ENCODE measurements at regions not wholly inside any gene's neighbourhood (a gene's known extent, or its start where the extent isn't known, plus 50 kb on each side); places are given as distances from the start of the nearest gene placed in this dataset.

DNA sequence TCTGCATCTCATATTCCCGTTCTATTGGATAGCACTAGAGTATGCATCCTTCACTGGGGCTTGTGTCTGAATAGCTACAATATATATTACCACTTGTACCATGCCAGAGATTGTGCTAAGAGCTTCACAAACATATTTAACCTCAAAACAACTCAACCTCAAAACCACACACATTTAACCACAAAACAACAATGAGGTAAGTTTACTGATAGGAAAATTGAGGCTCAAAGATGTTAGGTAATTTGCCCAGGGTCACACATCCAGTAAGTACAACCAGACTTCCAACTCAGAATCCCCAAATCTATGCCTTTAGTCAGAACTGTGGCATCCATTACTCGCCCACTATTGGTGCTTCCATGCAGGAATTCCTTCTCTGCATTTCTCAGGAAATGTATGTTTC lies 220.0 kb downstream of the FAM43A start:
- no peaks in the 10 kb centered on the region for H3K9me3 ChIP-seq
- TF ChIP-seq, protein P1, sequence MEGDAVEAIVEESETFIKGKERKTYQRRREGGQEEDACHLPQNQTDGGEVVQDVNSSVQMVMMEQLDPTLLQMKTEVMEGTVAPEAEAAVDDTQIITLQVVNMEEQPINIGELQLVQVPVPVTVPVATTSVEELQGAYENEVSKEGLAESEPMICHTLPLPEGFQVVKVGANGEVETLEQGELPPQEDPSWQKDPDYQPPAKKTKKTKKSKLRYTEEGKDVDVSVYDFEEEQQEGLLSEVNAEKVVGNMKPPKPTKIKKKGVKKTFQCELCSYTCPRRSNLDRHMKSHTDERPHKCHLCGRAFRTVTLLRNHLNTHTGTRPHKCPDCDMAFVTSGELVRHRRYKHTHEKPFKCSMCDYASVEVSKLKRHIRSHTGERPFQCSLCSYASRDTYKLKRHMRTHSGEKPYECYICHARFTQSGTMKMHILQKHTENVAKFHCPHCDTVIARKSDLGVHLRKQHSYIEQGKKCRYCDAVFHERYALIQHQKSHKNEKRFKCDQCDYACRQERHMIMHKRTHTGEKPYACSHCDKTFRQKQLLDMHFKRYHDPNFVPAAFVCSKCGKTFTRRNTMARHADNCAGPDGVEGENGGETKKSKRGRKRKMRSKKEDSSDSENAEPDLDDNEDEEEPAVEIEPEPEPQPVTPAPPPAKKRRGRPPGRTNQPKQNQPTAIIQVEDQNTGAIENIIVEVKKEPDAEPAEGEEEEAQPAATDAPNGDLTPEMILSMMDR (IDR thresholded peaks at IDR 0.05): no peak
- no peak for DNase-seq

DNA sequence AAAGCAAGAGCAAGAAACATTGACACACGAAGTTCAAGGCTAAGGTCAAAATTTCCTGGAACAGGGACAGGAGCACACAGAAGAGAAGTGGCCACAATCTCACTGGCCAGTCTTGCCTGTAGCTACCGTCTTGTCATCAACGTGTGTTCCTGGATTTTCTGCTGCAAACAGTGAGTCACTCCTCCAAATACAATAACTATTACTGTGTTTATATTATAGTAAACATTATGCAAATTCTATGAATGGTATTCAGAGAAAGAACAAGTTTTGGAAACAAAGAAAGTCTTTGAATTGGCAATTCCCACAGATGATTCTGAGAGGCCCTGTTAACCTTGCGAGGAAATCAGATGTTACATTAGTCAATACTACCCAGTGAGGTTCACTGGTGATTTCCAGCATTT lies 220.5 kb downstream of the FAM43A start:
- FAIRE-seq (no peak), ATAC-seq (peak in 2 of 4 donors; percentile 60 to 69), DNase-seq (no peak)
- H3K4me3 ChIP-seq: no peak overlapping the region
- TF ChIP-seq, protein P1 (IDR thresholded peaks at IDR 0.05): no peak
- intact Hi-C loops (cut with DNase I): no loop called here
- WGBS, 2 donors: 33 to 50% methylated on average over 4 of the region's 4 CpGs
- H3K27ac ChIP-seq: no peak overlapping the region
- no peaks in the 10 kb centered on the region for H3K36me3 ChIP-seq
- H3K9me3 ChIP-seq: no peaks in the 10 kb centered on the region
- H3K4me1 ChIP-seq: peaks cover 0 to 4% (median 0%) of the 10 kb centered on the region in 3 donors
- H3K27me3 ChIP-seq: no peaks in the 10 kb centered on the region

More for the DNA sequence above, 220.0 kb downstream of the FAM43A start:
- Histone ChIP-seq H3K4me3 (no peak overlapping the region), H3K36me3 (no peaks in the 10 kb centered on the region), H3K27ac (no peak overlapping the region), H3K4me1 (peaks cover 0 to 4% (median 0%) of the 10 kb centered on the region in 3 donors), H3K27me3 (no peaks in the 10 kb centered on the region)
- 89 to 91% methylated on average over 2 of the region's 2 CpGs for WGBS, 2 donors
- ATAC-seq (no peak), FAIRE-seq (no peak)
- intact Hi-C loops (cut with DNase I): no loop called here

DNA sequence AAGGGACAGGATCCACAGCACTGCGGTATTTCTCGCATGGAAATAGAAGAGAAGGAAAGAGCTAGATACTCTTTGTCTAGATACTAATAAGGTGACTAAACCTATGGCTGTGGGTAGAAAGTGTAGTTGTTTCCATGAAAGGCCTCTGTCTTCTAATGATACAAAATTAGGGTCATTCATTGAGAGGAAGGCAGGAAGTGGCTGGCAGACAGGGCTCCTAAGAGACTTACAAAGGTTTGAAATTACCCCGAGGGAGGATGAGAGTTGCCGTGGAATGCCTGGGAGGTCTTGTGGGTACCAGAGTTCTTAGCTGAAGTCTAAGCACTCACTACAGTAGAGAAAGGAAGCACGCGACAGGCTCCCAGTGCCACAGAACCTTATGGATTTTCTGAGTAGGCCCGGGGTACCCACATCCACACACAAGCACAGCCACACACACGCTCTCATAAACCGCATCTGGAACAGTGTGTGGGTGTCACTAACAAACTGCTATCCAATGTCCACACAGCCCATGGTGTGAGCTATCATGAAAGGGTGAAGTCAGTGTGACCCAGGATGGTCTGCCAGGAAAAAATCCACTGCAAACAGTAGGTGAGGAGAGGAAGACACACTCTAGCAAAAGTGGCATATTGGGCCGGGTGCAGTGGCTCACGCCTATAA lies 221.4 kb downstream of the FAM43A start:
- no peaks in the 10 kb centered on the region for H3K9me3 ChIP-seq
- WGBS, 2 donors: 74 to 91% methylated on average over 11 of the region's 11 CpGs
- no peaks in the 10 kb centered on the region for H3K27me3 ChIP-seq
- intact Hi-C loops (cut with DNase I): no loop called here
- no peak for ATAC-seq
- H3K36me3 ChIP-seq: no peaks in the 10 kb centered on the region
- H3K4me3 ChIP-seq: no peak overlapping the region
- DNase-seq: no peak
- no peak overlapping the region for H3K27ac ChIP-seq
- FAIRE-seq: no peak
- TF ChIP-seq, protein P1 (IDR thresholded peaks at IDR 0.05): no peak
- peaks cover 0 to 4% (median 0%) of the 10 kb centered on the region in 3 donors for H3K4me1 ChIP-seq

DNA sequence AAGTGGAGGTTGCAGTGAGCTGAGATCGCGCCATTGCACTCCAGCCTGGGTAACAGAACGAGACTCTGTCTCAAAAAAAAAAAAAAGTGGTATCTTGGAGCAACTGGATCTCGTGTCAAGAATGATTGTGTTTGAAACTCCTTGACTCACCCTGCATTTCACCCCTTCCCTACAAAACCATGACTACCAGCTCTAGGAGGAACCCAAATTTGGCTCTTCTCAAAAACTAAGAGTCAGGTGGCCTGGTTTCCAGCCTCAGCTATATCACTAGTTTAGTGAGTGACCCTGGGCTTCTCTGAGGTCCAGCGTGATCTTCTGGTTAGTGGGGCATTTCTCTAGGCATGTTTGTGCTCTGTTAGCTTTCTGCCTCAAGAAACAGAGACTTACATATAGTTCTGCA lies 222.1 kb downstream of the FAM43A start:
- FAIRE-seq (no peak), DNase-seq (no peak), ATAC-seq (no peak)
- TF ChIP-seq, protein P1 (IDR thresholded peaks at IDR 0.05): no peak
- WGBS, 2 donors: 43 to 80% methylated on average over 5 of the region's 5 CpGs
- Histone ChIP-seq H3K36me3 (no peaks in the 10 kb centered on the region), H3K27ac (no peak overlapping the region), H3K4me3 (no peak overlapping the region), H3K4me1 (peaks cover 0 to 4% (median 0%) of the 10 kb centered on the region in 3 donors), H3K9me3 (no peaks in the 10 kb centered on the region), H3K27me3 (no peaks in the 10 kb centered on the region)
- intact Hi-C loops (cut with DNase I): no loop called here

DNA sequence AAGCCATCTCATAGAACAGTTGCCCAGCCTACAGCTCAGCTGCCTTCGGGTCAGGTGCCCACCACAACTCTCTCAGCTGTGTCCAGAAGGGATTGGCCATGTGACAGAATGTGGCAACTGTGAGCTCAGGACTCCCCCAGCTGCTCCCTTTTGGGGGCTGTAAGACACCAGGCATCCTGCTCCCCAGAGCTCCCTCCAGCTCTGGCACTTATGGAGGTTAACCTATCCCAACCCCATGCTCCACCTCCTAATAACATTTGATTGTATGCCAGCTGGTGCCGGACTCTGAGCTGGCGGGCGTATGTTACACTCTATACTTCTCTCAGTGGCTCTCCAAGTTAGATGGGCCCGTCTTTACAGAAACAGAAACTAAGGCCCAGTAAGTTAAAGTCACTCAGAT lies 222.8 kb downstream of the FAM43A start:
- no peaks in the 10 kb centered on the region for H3K27me3 ChIP-seq
- TF ChIP-seq, protein P1 (IDR thresholded peaks at IDR 0.05): no peak
- no peaks in the 10 kb centered on the region for H3K9me3 ChIP-seq
- ATAC-seq (no peak), FAIRE-seq (no peak), DNase-seq (no peak)
- intact Hi-C loops (cut with DNase I): no loop called here
- peaks cover 0 to 4% (median 0%) of the 10 kb centered on the region in 3 donors for H3K4me1 ChIP-seq
- H3K27ac ChIP-seq: no peak overlapping the region
- no peak overlapping the region for H3K4me3 ChIP-seq
- 68 to 72% methylated on average over 5 of the region's 5 CpGs for WGBS, 2 donors
- no peaks in the 10 kb centered on the region for H3K36me3 ChIP-seq
